ENCODE measurements at regions not wholly inside any gene's neighbourhood (a gene's known extent, or its start where the extent isn't known, plus 50 kb on each side); places are given as distances from the start of the nearest gene placed in this dataset.

DNA sequence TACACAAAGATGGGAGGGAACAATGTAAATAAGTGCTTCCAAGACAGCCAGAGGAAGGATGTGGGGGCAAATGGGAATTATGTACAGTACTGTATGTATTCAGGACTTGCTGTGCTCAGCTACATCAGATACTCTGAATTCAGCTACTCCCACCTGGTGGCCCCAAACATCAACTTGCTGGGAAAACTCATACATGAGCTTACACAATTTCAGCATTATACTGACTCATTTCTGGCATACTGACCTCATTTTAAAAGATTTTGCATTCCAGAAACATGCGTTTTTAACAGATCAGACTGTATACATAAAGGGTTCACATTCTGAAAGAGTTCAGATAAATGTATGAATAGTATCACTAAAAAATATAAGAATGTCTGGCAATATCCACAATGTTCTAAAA is 59.7 kb downstream of the GPX5 start:
- no peaks in the 10 kb centered on the region for H3K9me3 ChIP-seq (ENCODE audit: insufficient read depth, low read depth, low read length)
- H3K27me3 ChIP-seq (ENCODE audit: insufficient read depth, low read length, poor library complexity, severe bottlenecking) = no peaks in the 10 kb centered on the region
- no peaks in the 10 kb centered on the region for H3K79me2 ChIP-seq (ENCODE audit: insufficient read depth, low read length)
- H3K9ac ChIP-seq (ENCODE audit: low read depth, low read length, poor library complexity, severe bottlenecking) = no peak overlapping the region
- no peaks in the 10 kb centered on the region for H4K20me1 ChIP-seq (ENCODE audit: insufficient read depth, low read length, poor library complexity, severe bottlenecking)
- H3F3A ChIP-seq (ENCODE audit: low read depth) = no peaks in the 10 kb centered on the region
- H3K9me2 ChIP-seq (replicated peaks; ENCODE audit: low read depth, low read length) = no peaks in the 10 kb centered on the region
- H3K4me1 ChIP-seq (ENCODE audit: insufficient read depth, low read length, poor library complexity, severe bottlenecking) = no peaks in the 10 kb centered on the region
- H3K4me2 ChIP-seq (ENCODE audit: low read depth, low read length, poor library complexity, severe bottlenecking) = no peak overlapping the region
- H3K36me3 ChIP-seq (ENCODE audit: insufficient read depth, low read length) = no peaks in the 10 kb centered on the region
- H2AFZ ChIP-seq (ENCODE audit: low read length) = no peak overlapping the region
- H3K4me3 ChIP-seq (ENCODE audit: low read length, poor library complexity, severe bottlenecking) = no peak overlapping the region
- TF ChIP-seq EZH2phosphoT487 (IDR thresholded peaks at IDR 0.05; ENCODE audit: borderline replicate concordance) = no peak
- TF ChIP-seq, protein P1, sequence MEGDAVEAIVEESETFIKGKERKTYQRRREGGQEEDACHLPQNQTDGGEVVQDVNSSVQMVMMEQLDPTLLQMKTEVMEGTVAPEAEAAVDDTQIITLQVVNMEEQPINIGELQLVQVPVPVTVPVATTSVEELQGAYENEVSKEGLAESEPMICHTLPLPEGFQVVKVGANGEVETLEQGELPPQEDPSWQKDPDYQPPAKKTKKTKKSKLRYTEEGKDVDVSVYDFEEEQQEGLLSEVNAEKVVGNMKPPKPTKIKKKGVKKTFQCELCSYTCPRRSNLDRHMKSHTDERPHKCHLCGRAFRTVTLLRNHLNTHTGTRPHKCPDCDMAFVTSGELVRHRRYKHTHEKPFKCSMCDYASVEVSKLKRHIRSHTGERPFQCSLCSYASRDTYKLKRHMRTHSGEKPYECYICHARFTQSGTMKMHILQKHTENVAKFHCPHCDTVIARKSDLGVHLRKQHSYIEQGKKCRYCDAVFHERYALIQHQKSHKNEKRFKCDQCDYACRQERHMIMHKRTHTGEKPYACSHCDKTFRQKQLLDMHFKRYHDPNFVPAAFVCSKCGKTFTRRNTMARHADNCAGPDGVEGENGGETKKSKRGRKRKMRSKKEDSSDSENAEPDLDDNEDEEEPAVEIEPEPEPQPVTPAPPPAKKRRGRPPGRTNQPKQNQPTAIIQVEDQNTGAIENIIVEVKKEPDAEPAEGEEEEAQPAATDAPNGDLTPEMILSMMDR (conservative IDR thresholded peaks at IDR 0.05; ENCODE audit: low read length) = no peak

DNA sequence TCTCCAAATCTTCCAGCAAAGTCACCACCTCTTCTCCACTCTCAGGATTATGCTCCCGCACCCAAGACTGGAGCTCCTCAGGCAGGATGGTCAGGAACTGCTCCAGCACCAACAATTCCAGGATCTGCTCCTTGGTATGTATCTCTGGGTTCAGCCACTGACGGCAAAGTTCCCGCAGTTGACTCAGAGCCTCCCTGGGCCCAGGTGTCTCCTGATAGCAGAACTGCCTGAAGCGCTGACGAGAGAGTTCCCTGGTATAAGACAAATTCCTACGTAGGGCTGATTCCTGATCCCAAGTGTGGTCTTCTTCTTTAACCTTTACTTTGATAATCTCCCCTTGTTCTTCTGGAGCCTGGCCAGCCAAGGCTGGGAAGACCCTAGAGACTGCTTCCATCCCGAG is 60.6 kb downstream of the GPX5 start:
- no peaks in the 10 kb centered on the region for H3K9me2 ChIP-seq (replicated peaks; ENCODE audit: low read depth, low read length)
- H4K20me1 ChIP-seq (ENCODE audit: insufficient read depth, low read length, poor library complexity, severe bottlenecking) = no peaks in the 10 kb centered on the region
- no peaks in the 10 kb centered on the region for H3K27me3 ChIP-seq (ENCODE audit: insufficient read depth, low read length, poor library complexity, severe bottlenecking)
- H3K4me2 ChIP-seq (ENCODE audit: low read depth, low read length, poor library complexity, severe bottlenecking) = no peak overlapping the region
- no peaks in the 10 kb centered on the region for H3K79me2 ChIP-seq (ENCODE audit: insufficient read depth, low read length)
- H3K9me3 ChIP-seq (ENCODE audit: insufficient read depth, low read depth, low read length) = no peaks in the 10 kb centered on the region
- TF ChIP-seq EZH2phosphoT487 (IDR thresholded peaks at IDR 0.05; ENCODE audit: borderline replicate concordance) = no peak
- TF ChIP-seq, protein P1 (conservative IDR thresholded peaks at IDR 0.05; ENCODE audit: low read length) = no peak
- H3K36me3 ChIP-seq (ENCODE audit: insufficient read depth, low read length) = no peaks in the 10 kb centered on the region
- H2AFZ ChIP-seq (ENCODE audit: low read length) = no peak overlapping the region
- no peaks in the 10 kb centered on the region for H3K4me1 ChIP-seq (ENCODE audit: insufficient read depth, low read length, poor library complexity, severe bottlenecking)
- H3K9ac ChIP-seq (ENCODE audit: low read depth, low read length, poor library complexity, severe bottlenecking) = no peak overlapping the region
- H3K4me3 ChIP-seq (ENCODE audit: low read length, poor library complexity, severe bottlenecking) = no peak overlapping the region
- no peaks in the 10 kb centered on the region for H3F3A ChIP-seq (ENCODE audit: low read depth)

DNA sequence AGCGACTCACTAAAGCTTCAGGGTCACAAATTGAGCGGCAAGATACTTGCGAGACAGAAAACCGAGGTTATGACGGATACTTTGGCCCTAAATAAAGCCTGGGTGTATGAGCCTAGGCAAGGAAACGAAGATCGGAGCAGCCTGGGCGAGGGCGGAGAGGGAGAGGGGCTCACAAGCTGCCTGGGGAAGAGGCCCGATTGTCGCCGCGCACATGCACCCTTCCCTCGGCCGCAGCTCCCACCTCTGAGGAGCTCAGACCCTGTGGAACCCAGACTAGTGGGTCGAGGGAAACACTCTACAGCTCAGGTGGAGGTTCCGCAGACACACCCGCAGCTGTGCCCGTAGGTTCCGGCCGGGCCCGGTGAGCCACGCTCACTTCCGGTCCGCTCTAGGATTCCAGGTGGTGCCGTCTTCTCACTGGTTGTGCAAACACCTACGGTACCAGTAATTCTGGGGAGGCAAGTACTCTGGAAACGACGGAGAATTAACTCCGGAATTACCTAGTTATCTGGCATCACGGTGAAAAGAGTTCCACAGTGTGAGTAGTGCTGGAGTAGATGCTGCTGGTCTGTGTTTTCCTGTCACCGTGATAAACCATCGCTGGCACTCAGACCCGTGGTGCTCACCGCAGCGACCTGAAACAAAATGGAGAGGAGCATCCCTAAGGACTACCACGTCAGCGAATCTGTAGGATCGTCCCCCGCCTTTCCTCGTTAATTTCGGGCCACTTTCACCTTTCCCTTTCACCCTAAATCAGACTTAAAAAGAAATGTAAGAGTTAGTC is 61.5 kb downstream of the GPX5 start:
- no peaks in the 10 kb centered on the region for H3K9me2 ChIP-seq (replicated peaks; ENCODE audit: low read depth, low read length)
- no peaks in the 10 kb centered on the region for H3K36me3 ChIP-seq (ENCODE audit: insufficient read depth, low read length)
- no peak overlapping the region for H3K9ac ChIP-seq (ENCODE audit: low read depth, low read length, poor library complexity, severe bottlenecking)
- H3K4me1 ChIP-seq (ENCODE audit: insufficient read depth, low read length, poor library complexity, severe bottlenecking) = no peaks in the 10 kb centered on the region
- no peaks in the 10 kb centered on the region for H4K20me1 ChIP-seq (ENCODE audit: insufficient read depth, low read length, poor library complexity, severe bottlenecking)
- no peak for TF ChIP-seq EZH2phosphoT487 (IDR thresholded peaks at IDR 0.05; ENCODE audit: borderline replicate concordance)
- TF ChIP-seq, protein P1 (conservative IDR thresholded peaks at IDR 0.05; ENCODE audit: low read length) = no peak
- no peaks in the 10 kb centered on the region for H3K9me3 ChIP-seq (ENCODE audit: insufficient read depth, low read depth, low read length)
- H2AFZ ChIP-seq (ENCODE audit: low read length) = no peak overlapping the region
- no peak overlapping the region for H3K4me3 ChIP-seq (ENCODE audit: low read length, poor library complexity, severe bottlenecking)
- H3F3A ChIP-seq (ENCODE audit: low read depth) = no peaks in the 10 kb centered on the region
- no peaks in the 10 kb centered on the region for H3K27me3 ChIP-seq (ENCODE audit: insufficient read depth, low read length, poor library complexity, severe bottlenecking)
- H3K4me2 ChIP-seq (ENCODE audit: low read depth, low read length, poor library complexity, severe bottlenecking) = no peak overlapping the region
- no peaks in the 10 kb centered on the region for H3K79me2 ChIP-seq (ENCODE audit: insufficient read depth, low read length)
